Activated CD8-positive, alpha-beta T cell treated with anti-CD3 and anti-CD28 coated beads for 36 hours (primary cell): ENCODE measurements at regions not wholly inside any gene's neighbourhood (a gene's known extent, or its start where the extent isn't known, plus 50 kb on each side); places are given as distances from the start of the nearest gene placed in this dataset.

Experiments
- ATAC-seq: fragments of 200-7000 bp; cut with Tn5 transposase; one replicate; pipeline ENCODE4 v1.10.0; 2021; ENCODE audit warnings: mild to moderate bottlenecking, moderate library complexity
- CTCF ChIA-PET: fragments of 350-600 bp; sonication (Branson Sonifier 250); formaldehyde crosslinking; loops from one replicate; lab custom pipeline; 2021; ENCODE audit warnings: antibody characterized with exemption; lab: Charles Lee
- POLR2A ChIA-PET: fragments of 350-600 bp; sonication (Branson Sonifier 250); formaldehyde crosslinking; loops from one replicate; lab custom pipeline; 2021; ENCODE audit warnings: antibody characterized with exemption; lab: Charles Lee
- DNase-seq: peaks from one replicate; pipeline ENCODE4 v3.0.0-alpha.2; 2020
- H3K27ac Mint-ChIP-seq: one replicate; pipeline ENCODE4 v1.8.0; 2021; ENCODE audit warnings: mild to moderate bottlenecking, mixed read lengths
- H3K27me3 Mint-ChIP-seq: one replicate; pipeline ENCODE4 v1.8.0; 2021; ENCODE audit warnings: mixed read lengths
- H3K36me3 Mint-ChIP-seq: one replicate; pipeline ENCODE4 v1.8.0; 2021; ENCODE audit warnings: low read depth, mixed read lengths
- H3K4me1 Mint-ChIP-seq: one replicate; pipeline ENCODE4 v1.8.0; 2021; ENCODE audit warnings: low read depth, mixed read lengths
- H3K4me3 Mint-ChIP-seq: one replicate; pipeline ENCODE4 v1.8.0; 2021; ENCODE audit warnings: mild to moderate bottlenecking, moderate library complexity, mixed read lengths
- H3K9me3 Mint-ChIP-seq: one replicate; pipeline ENCODE4 v1.8.0; 2021; ENCODE audit warnings: mixed read lengths
- intact Hi-C: fragments of 100-400 bp; cut with micrococcal nuclease; formaldehyde crosslinking; loops from one replicate; pipeline ENCODE4 v1.10.0; 2022
- TF ChIP-seq, protein P1 (sequence below): fragments of 200-600 bp; IDR thresholded peaks from one replicate; pipeline ENCODE4 v1.8.0; 2022; ENCODE audit warnings: antibody characterized with exemption, mild to moderate bottlenecking

DNA sequence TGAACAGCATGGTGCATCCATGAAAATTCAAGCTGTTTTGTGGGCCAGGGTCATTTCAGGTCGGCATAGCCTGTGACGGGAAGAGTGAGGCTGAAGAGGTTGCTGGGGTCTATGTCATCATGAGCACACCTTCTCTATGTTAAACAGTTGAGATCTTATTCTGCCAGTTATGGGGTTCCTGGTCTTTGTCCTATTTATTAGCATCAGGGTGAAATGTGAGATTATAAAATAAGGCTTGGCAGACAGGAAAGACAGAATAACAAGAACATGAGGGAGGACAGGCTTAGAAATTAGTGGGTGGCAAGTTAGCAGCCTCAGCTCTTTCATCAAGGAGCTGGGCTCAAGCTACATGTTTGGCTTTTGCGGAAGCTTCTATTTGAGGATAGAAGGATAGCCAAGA, 51.7 kb upstream of the CLNK start:
- Mint-ChIP-seq H3K4me1 (peaks cover 35% of the 10 kb centered on the region), H3K9me3 (no peaks in the 10 kb centered on the region), H3K27me3 (no peaks in the 10 kb centered on the region), H3K27ac (no peak overlapping the region), H3K4me3 (no peak overlapping the region), H3K36me3 (no peaks in the 10 kb centered on the region)
- ChIA-PET POLR2A (interaction anchor here (0.5 to 1.5 kb wide), 2 partner anchors 9 to 117 kb away, joined by 3 read pairs; no protein-coding TSS in a partner anchor), CTCF (no interaction called here)
- intact Hi-C loops, result loop anchor here (10.0 kb wide), 1 partner anchor 219 kb away; no protein-coding TSS in a partner anchor
- DNase-seq (no peak), ATAC-seq (no peak)
- TF ChIP-seq, protein P1, sequence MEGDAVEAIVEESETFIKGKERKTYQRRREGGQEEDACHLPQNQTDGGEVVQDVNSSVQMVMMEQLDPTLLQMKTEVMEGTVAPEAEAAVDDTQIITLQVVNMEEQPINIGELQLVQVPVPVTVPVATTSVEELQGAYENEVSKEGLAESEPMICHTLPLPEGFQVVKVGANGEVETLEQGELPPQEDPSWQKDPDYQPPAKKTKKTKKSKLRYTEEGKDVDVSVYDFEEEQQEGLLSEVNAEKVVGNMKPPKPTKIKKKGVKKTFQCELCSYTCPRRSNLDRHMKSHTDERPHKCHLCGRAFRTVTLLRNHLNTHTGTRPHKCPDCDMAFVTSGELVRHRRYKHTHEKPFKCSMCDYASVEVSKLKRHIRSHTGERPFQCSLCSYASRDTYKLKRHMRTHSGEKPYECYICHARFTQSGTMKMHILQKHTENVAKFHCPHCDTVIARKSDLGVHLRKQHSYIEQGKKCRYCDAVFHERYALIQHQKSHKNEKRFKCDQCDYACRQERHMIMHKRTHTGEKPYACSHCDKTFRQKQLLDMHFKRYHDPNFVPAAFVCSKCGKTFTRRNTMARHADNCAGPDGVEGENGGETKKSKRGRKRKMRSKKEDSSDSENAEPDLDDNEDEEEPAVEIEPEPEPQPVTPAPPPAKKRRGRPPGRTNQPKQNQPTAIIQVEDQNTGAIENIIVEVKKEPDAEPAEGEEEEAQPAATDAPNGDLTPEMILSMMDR, result no peak

DNA sequence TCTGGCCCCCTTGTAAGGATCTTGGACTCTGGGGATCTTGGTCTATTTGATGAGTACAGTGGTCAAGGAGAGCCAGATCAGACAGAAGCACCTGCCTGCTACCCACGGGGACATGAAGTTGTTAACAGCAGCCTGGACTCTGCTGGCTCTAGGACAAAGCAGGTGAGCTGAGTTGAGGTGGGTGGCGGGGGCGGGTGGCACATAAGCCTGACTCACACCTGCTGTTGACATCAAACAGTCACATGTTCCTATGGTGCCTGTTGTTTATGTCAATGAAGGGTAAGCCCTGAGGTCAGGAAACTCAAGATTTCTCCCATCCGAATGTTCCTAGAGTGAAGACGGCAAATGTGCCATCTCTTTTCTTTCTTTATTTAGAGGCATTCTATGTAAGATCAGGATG, 50.1 kb upstream of the CLNK start:
- DNase-seq, result peak; percentile 23
- H3K4me3 Mint-ChIP-seq, result no peak overlapping the region

More for the DNA sequence above, 50.1 kb upstream of the CLNK start:
- ChIA-PET CTCF (no interaction called here), POLR2A (interaction anchor here (0.5 kb wide), 1 partner anchor 241 kb away, joined by 3 read pairs; no protein-coding TSS in a partner anchor)
- Mint-ChIP-seq H3K36me3 (no peaks in the 10 kb centered on the region), H3K27me3 (no peaks in the 10 kb centered on the region), H3K9me3 (no peaks in the 10 kb centered on the region), H3K4me1 (peaks cover 48% of the 10 kb centered on the region), H3K27ac (peak overlapping the region; percentile 40)
- no peak for ATAC-seq
- intact Hi-C loops, result loop anchor here (10.0 kb wide), 1 partner anchor 220 kb away; no protein-coding TSS in a partner anchor
- TF ChIP-seq, protein P1, result no peak
